ENCODE measurements at regions not wholly inside any gene's neighbourhood (a gene's known extent, or its start where the extent isn't known, plus 50 kb on each side); places are given as distances from the start of the nearest gene placed in this dataset.

DNA sequence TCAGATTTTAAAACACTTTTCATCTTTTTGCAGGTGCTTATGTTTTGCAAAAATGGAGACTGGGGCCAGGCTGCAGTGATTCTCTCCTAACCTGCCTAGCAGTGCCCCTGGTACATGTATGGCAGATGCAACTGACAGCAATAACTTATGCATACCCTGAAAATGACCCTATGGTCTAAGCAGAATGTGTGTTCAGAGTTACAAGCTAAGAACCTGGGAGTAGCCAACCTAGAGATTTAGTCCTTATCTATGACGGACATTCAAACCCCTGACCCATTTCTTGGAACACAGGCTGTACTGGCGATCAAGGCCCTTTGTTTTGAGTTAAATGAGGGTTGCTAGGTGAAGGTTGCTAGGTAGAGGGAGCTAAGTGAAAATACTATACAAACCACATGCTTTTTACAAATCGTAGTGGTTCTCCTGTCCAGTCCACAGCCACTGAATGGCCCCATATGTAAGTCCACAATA lies 184.9 kb upstream of the SESN3 start:
- in situ Hi-C loops (cut with HindIII; ENCODE audit: low pct_unique_long_range_greater_than_20kb, low sequenced_read_pairs), result no loop called here
- CTCF ChIA-PET, result no interaction called here

DNA sequence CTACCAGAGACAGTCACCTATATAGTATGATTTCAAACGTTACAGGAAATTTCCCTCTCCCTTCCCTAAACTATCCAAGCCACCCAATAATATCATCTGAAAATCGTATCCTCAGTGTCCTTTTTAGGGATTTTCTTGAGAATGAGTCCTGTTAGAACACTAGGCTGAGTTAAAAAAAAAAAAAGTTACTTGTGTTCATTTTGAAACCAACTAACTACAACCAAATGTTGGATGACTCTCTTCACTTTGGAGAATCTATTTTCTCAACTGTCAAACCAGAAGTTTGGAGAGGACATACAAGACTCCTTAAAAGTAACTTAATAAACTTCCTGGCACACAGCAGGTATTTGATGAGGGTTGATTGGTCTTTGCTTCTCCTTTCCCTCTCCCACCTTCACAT lies 183.2 kb upstream of the SESN3 start:
- BruUV-seq (replicated peaks), result no TSS peak
- Histone ChIP-seq H3K9me3 (ENCODE audit: control insufficient read depth, insufficient read depth, low read depth, low read length) (no peaks in the 10 kb centered on the region), H3K4me3 (ENCODE audit: low read depth in 2 of 2, low read length in 2 of 2) (no peak overlapping the region), H3K27me3 (ENCODE audit: control insufficient read depth, insufficient read depth, low read length) (no peaks in the 10 kb centered on the region; the same call in 1 of the 2 replicates), H3K36me3 (ENCODE audit: control insufficient read depth, insufficient read depth, low read length) (no peaks in the 10 kb centered on the region), H3K4me1 (ENCODE audit: control insufficient read depth, insufficient read depth, low read length) (no peaks in the 10 kb centered on the region), H3K27ac (ENCODE audit: low read length) (no peak overlapping the region)
- ATAC-seq (no peak), DNase-seq (ENCODE audit: low read depth, low spot score) (no peak)
- POLR2A ChIA-PET, result no interaction called here
- CTCF ChIA-PET, result no interaction called here
- in situ Hi-C loops (cut with HindIII; ENCODE audit: low pct_unique_long_range_greater_than_20kb, low sequenced_read_pairs), result no loop called here
- TF ChIP-seq POLR2AphosphoS5 (IDR thresholded peaks at IDR 0.05; ENCODE audit: low read depth, low read length) (no peak), TCF7L2 (IDR thresholded peaks at IDR 0.05; ENCODE audit: low read depth, low read length) (no peak), SIN3A (IDR thresholded peaks at IDR 0.05; ENCODE audit: borderline replicate concordance, insufficient read depth, low read depth, low read length) (no peak)
- TF ChIP-seq, protein P1, sequence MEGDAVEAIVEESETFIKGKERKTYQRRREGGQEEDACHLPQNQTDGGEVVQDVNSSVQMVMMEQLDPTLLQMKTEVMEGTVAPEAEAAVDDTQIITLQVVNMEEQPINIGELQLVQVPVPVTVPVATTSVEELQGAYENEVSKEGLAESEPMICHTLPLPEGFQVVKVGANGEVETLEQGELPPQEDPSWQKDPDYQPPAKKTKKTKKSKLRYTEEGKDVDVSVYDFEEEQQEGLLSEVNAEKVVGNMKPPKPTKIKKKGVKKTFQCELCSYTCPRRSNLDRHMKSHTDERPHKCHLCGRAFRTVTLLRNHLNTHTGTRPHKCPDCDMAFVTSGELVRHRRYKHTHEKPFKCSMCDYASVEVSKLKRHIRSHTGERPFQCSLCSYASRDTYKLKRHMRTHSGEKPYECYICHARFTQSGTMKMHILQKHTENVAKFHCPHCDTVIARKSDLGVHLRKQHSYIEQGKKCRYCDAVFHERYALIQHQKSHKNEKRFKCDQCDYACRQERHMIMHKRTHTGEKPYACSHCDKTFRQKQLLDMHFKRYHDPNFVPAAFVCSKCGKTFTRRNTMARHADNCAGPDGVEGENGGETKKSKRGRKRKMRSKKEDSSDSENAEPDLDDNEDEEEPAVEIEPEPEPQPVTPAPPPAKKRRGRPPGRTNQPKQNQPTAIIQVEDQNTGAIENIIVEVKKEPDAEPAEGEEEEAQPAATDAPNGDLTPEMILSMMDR (IDR thresholded peaks at IDR 0.05), result no peak
- TF ChIP-seq, protein P2, sequence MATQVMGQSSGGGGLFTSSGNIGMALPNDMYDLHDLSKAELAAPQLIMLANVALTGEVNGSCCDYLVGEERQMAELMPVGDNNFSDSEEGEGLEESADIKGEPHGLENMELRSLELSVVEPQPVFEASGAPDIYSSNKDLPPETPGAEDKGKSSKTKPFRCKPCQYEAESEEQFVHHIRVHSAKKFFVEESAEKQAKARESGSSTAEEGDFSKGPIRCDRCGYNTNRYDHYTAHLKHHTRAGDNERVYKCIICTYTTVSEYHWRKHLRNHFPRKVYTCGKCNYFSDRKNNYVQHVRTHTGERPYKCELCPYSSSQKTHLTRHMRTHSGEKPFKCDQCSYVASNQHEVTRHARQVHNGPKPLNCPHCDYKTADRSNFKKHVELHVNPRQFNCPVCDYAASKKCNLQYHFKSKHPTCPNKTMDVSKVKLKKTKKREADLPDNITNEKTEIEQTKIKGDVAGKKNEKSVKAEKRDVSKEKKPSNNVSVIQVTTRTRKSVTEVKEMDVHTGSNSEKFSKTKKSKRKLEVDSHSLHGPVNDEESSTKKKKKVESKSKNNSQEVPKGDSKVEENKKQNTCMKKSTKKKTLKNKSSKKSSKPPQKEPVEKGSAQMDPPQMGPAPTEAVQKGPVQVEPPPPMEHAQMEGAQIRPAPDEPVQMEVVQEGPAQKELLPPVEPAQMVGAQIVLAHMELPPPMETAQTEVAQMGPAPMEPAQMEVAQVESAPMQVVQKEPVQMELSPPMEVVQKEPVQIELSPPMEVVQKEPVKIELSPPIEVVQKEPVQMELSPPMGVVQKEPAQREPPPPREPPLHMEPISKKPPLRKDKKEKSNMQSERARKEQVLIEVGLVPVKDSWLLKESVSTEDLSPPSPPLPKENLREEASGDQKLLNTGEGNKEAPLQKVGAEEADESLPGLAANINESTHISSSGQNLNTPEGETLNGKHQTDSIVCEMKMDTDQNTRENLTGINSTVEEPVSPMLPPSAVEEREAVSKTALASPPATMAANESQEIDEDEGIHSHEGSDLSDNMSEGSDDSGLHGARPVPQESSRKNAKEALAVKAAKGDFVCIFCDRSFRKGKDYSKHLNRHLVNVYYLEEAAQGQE (IDR thresholded peaks at IDR 0.05; ENCODE audit: insufficient read depth in 1 of 2, low read depth in 2 of 2, low read length in 1 of 2), result no peak
- intact Hi-C loops (cut with micrococcal nuclease; ENCODE audit: unreplicated experiment), result no loop called here

More for the DNA sequence above, 184.9 kb upstream of the SESN3 start:
- Histone ChIP-seq H3K27me3 (ENCODE audit: control insufficient read depth, insufficient read depth, low read length) (no peaks in the 10 kb centered on the region; the same call in 1 of the 2 replicates), H3K36me3 (ENCODE audit: control insufficient read depth, insufficient read depth, low read length) (no peaks in the 10 kb centered on the region), H3K27ac (ENCODE audit: low read length) (no peak overlapping the region), H3K4me3 (ENCODE audit: low read depth in 2 of 2, low read length in 2 of 2) (no peak overlapping the region), H3K9me3 (ENCODE audit: control insufficient read depth, insufficient read depth, low read depth, low read length) (no peaks in the 10 kb centered on the region), H3K4me1 (ENCODE audit: control insufficient read depth, insufficient read depth, low read length) (no peaks in the 10 kb centered on the region)
- POLR2A ChIA-PET, result no interaction called here
- ATAC-seq (no peak), DNase-seq (ENCODE audit: low read depth, low spot score) (no peak)
- intact Hi-C loops (cut with micrococcal nuclease; ENCODE audit: unreplicated experiment), result no loop called here
- no TSS peak for BruUV-seq (replicated peaks)
- TF ChIP-seq TCF7L2 (IDR thresholded peaks at IDR 0.05; ENCODE audit: low read depth, low read length) (no peak), SIN3A (IDR thresholded peaks at IDR 0.05; ENCODE audit: borderline replicate concordance, insufficient read depth, low read depth, low read length) (no peak)
- TF ChIP-seq, protein P1 (IDR thresholded peaks at IDR 0.05), result no peak

Data from Panc1 (cell line).